ENCODE measurements at regions not wholly inside any gene's neighbourhood (a gene's known extent, or its start where the extent isn't known, plus 50 kb on each side); places are given as distances from the start of the nearest gene placed in this dataset.
"Not testable (repeated sequence)": the region's sequence is repeated elsewhere in the genome, so short reads cannot be mapped to it uniquely, and the experiment has no call there.

- not testable (repeated sequence) for H3K27ac ChIP-seq (ENCODE audit: low read depth in 1 of 2, low read length in 2 of 2); H3K36me3 ChIP-seq (ENCODE audit: control insufficient read depth in 4 of 4, insufficient read depth in 3 of 4, low read depth in 1 of 4, low read length in 3 of 4); H3K27me3 ChIP-seq (ENCODE audit: control insufficient read depth in 4 of 4, insufficient read depth in 4 of 4, low read length in 3 of 4); H3K4me3 ChIP-seq (ENCODE audit: low read depth in 1 of 3, low read length in 3 of 3); DNase-seq (ENCODE audit: low spot score); H3K9ac ChIP-seq (ENCODE audit: low read depth in 1 of 2, low read length in 2 of 2); H3K9me3 ChIP-seq (ENCODE audit: control insufficient read depth in 4 of 4, low read length in 3 of 4); H3K4me1 ChIP-seq (ENCODE audit: control insufficient read depth in 4 of 4, insufficient read depth in 4 of 4, low read length in 3 of 4)
- 87% methylated on average over 6 of the region's 6 CpGs for WGBS
Observed at GRCh38 chrX:138873640-138874039, 162.1 kb upstream of the FGF13 start.

- Histone ChIP-seq H3K9me3 (ENCODE audit: control insufficient read depth in 4 of 4, low read length in 3 of 4) (no peaks in the 10 kb centered on the region), H3K36me3 (ENCODE audit: control insufficient read depth in 4 of 4, insufficient read depth in 3 of 4, low read depth in 1 of 4, low read length in 3 of 4) (no peaks in the 10 kb centered on the region), H3K4me3 (ENCODE audit: low read depth in 1 of 3, low read length in 3 of 3) (no peak overlapping the region), H3K27ac (ENCODE audit: low read depth in 1 of 2, low read length in 2 of 2) (no peak overlapping the region), H3K4me1 (ENCODE audit: control insufficient read depth in 4 of 4, insufficient read depth in 4 of 4, low read length in 3 of 4) (no peaks in the 10 kb centered on the region), H3K9ac (ENCODE audit: low read depth in 1 of 2, low read length in 2 of 2) (no peak overlapping the region), H3K27me3 (ENCODE audit: control insufficient read depth in 4 of 4, insufficient read depth in 4 of 4, low read length in 3 of 4) (no peaks in the 10 kb centered on the region)
- no peak for DNase-seq (ENCODE audit: low spot score)
- TF ChIP-seq HNF4A (conservative IDR thresholded peaks at IDR 0.05): no peak
- TF ChIP-seq REST (IDR thresholded peaks at IDR 0.05): no peak
- no peak for TF ChIP-seq HNF4G (IDR thresholded peaks at IDR 0.05)
- no peak for TF ChIP-seq FOXA1 (IDR thresholded peaks at IDR 0.05)
- no peak for TF ChIP-seq CTCF (IDR thresholded peaks at IDR 0.05; ENCODE audit: low read depth, low read length, missing input control)
- TF ChIP-seq FOXA2 (IDR thresholded peaks at IDR 0.05): no peak
- no peak for TF ChIP-seq TAF1 (conservative IDR thresholded peaks at IDR 0.05)
- TF ChIP-seq MAX (IDR thresholded peaks at IDR 0.05): no peak
- no peak for TF ChIP-seq ZBTB33 (IDR thresholded peaks at IDR 0.05)
- WGBS: 88% methylated on average over 1 of the region's 1 CpG
Observed at GRCh38 chrX:138872537-138872936, 161.0 kb upstream of the FGF13 start.

- 95% methylated on average over 3 of the region's 3 CpGs for WGBS
- TF ChIP-seq FOXA2 (IDR thresholded peaks at IDR 0.05) (no peak), HNF4G (IDR thresholded peaks at IDR 0.05) (no peak), ZBTB33 (IDR thresholded peaks at IDR 0.05) (no peak), GABPA (IDR thresholded peaks at IDR 0.05 in 1 of 2, conservative IDR thresholded peaks at IDR 0.05 in 1 of 2) (no peak), JUND (IDR thresholded peaks at IDR 0.05) (no peak), FOXA1 (IDR thresholded peaks at IDR 0.05) (no peak)
Observed at GRCh38 chrX:138871739-138872138, 160.2 kb upstream of the FGF13 start.

More at GRCh38 chrX:138871739-138872138, 160.2 kb upstream of the FGF13 start:
- Histone ChIP-seq H3K27ac (ENCODE audit: low read depth in 1 of 2, low read length in 2 of 2) (no peak overlapping the region), H3K9me3 (ENCODE audit: control insufficient read depth in 4 of 4, low read length in 3 of 4) (no peaks in the 10 kb centered on the region), H3K27me3 (ENCODE audit: control insufficient read depth in 4 of 4, insufficient read depth in 4 of 4, low read length in 3 of 4) (no peaks in the 10 kb centered on the region), H3K9ac (ENCODE audit: low read depth in 1 of 2, low read length in 2 of 2) (no peak overlapping the region), H3K4me3 (ENCODE audit: low read depth in 1 of 3, low read length in 3 of 3) (no peak overlapping the region), H3K4me1 (ENCODE audit: control insufficient read depth in 4 of 4, insufficient read depth in 4 of 4, low read length in 3 of 4) (no peaks in the 10 kb centered on the region), H3K36me3 (ENCODE audit: control insufficient read depth in 4 of 4, insufficient read depth in 3 of 4, low read depth in 1 of 4, low read length in 3 of 4) (no peaks in the 10 kb centered on the region)
- DNase-seq (ENCODE audit: low spot score): no peak
